IPS-18c (cell line): ENCODE measurements at regions not wholly inside any gene's neighbourhood (a gene's known extent, or its start where the extent isn't known, plus 50 kb on each side); places are given as distances from the start of the nearest gene placed in this dataset.

Source experiments
- H3K4me3 ChIP-seq: 2 replicates; pipeline ENCODE4 v1.7.0; 2013; ENCODE audit warnings: low read depth, mild to moderate bottlenecking, low read length, moderate library complexity; ENCODE audit not compliant: insufficient read depth
- H3K9me3 ChIP-seq: one replicate; pipeline ENCODE4 v1.6.1; 2013; ENCODE audit warnings: mild to moderate bottlenecking, low read length, moderate library complexity; ENCODE audit not compliant: control insufficient read depth, insufficient read depth

DNA sequence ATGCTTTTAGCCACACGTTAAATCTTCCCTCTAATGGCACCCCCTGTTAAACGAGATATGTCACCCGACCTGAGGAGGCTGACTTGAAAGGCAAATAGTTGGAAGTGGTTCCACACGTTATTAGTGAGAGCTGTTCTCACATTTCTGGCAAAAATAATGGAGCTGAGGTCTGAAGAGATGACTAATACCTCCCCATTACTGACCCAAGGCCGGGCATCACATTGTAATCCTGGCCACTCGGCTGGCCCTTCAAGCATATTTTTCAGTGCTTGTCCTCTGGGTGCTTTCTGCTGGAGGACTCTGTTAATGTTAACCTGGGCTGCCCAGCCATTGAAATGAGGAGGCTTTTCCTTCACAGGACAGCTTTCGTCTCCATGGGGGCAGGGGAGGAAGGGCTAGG lies 260.0 kb upstream of the CADM1 start:
- Histone ChIP-seq H3K4me3 (no peak overlapping the region), H3K9me3 (no peaks in the 10 kb centered on the region)

- Histone ChIP-seq H3K9me3 (no peaks in the 10 kb centered on the region), H3K4me3 (no peak overlapping the region)
Measured at GRCh38 chr11:115761817-115762216, 257.6 kb upstream of the CADM1 start.

GRCh38 chr11:115761348-115761747 lies 257.1 kb upstream of the CADM1 start:
- Histone ChIP-seq H3K9me3 (no peaks in the 10 kb centered on the region), H3K4me3 (no peak overlapping the region)

DNA sequence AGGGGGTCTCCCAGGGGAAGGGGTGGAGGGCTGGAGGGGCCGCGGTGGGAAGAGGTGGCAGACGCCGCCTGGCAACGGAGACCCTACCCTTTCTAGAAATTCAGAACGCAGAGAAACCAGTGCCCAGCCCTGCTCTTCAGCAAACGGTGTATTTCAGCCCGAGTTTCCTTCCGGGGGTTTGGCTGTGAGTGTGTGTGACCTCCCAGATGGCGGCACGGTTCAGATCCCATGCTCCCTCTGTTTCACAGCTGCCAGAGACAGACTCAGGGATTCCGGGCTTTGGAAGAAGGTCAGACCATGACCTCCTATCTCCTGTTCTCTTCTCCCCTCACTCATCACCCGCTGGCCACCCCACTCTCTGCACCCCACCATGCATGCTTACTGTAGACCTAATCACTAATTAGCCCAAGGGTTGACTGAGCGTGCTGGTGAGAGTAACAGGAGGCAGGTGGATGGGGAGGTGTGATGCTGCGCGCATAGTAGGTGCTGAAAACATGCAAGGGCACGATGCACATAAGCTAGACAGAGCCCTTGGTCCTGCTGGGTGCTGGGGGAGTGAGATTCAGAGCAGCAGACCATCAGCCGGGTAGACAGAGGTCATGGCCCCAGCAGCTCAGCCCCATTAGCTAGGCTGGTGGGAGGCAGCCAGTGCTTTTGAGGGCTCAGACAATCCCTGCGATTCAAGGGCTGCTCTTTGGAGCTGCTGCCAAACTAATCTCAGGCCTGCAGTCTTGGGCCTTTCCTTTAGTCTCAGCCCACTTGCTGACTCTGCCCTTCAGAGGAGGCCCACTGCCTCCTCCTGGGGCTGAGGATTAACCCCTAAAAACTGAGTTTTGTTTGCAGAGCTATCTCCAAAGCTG lies 256.5 kb upstream of the CADM1 start:
- peak overlapping the region; percentile 72 for H3K4me3 ChIP-seq

GRCh38 chr11:115759622-115760460 lies 255.6 kb upstream of the CADM1 start:
- H3K9me3 ChIP-seq = no peaks in the 10 kb centered on the region
- H3K4me3 ChIP-seq = peak overlapping the region; percentile 72

More for the DNA sequence above, 256.5 kb upstream of the CADM1 start:
- no peaks in the 10 kb centered on the region for H3K9me3 ChIP-seq

DNA sequence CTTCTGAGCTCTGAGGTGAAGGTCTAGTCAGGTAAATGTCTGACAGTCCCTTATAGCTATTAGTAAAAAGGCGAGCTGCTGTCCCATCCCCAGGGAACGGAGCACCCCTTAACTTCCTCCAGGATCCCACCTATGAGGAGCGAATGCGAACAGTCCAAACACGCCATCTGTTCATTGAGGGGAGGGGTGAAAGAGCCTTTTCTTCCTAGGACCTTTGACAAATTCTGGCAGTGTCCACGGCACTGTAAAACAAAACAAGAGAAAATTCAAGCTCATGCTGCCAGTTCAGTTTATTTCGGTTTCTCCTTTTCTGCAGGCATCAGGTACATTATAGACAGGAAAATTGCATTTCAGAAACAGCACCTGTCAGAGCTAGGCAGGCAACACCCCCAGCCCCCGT lies 253.8 kb upstream of the CADM1 start:
- H3K9me3 ChIP-seq = no peaks in the 10 kb centered on the region
- no peak overlapping the region; the same call in 1 of the 2 replicates for H3K4me3 ChIP-seq

DNA sequence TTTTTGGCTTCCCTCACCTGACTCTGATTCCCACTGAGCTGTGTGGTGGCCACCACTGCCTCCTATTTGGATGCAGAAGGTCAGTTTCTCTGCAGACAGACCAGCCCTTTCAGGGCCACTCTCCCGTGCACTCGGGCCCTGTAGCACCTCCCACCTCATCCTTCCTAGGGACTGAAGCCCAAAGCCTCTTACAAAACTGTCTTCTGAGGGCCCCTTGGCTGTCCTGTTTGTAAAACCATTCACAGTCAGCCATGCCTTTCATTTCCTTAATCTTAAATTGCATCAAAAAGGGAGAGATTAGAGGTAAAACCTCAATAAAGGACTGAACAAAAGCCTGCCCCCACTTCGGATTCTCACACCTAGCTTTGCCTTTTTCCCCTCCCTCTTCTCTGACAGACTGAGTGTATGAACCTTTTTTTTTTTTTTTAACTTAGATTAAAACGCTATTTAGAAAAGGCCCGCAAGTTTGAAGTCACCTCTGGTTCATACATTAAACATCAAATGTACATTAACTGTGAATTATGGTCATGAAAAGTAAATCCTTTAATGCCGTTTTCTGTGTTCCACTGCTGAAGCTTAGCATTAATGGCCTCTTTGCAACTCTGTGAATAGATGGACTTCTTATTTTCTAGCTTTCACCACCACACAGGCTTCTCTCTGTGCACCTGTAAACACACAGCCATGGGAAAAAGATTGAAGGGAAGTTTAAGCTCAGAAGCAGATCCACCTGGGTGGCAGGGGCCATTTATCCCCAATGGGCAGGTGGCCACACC lies 247.2 kb upstream of the CADM1 start:
- Histone ChIP-seq H3K9me3 (no peaks in the 10 kb centered on the region), H3K4me3 (no peak overlapping the region)

DNA sequence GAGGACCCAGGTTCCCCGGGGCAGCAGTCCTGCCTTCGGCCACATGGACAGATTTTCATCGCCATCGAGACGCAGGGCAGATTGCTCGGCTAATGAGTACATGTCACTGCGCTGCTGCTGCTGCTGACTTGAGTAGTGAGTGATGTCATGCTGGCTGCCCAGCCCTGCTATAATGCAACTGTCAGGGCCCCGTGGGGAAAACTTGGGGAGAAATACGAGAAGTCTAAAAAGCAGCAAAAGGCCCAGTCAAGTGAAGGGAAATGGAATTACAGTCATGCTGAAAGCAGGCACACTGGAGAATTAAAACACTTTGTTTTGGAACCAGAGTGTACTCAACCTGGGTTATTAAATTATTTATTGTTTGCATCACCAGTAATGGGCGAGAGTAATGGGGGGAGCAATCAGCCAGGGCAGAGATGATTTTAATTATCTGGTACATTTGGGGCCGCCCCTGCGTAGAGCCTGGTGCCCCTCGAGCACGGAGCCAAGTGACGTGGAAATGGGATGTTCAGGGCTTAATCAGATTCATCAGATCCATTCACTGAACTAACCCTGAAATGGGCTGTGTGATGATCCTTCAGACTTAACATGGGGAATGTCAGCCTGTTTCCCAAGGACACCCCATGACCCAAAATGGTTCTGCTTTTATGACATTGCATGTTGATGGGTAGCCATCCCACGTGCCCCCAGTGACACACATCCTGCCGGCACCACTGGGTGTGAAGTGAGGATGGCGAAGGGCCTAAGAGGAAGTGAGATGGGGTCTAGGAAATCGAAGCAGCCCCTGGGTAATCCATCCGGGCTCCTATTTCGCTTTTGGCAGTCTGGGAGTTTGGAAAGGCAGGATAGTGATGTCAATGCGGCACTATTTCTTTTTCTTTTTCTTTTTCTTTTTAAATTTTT lies 241.6 kb upstream of the CADM1 start:
- H3K4me3 ChIP-seq = no peak overlapping the region

DNA sequence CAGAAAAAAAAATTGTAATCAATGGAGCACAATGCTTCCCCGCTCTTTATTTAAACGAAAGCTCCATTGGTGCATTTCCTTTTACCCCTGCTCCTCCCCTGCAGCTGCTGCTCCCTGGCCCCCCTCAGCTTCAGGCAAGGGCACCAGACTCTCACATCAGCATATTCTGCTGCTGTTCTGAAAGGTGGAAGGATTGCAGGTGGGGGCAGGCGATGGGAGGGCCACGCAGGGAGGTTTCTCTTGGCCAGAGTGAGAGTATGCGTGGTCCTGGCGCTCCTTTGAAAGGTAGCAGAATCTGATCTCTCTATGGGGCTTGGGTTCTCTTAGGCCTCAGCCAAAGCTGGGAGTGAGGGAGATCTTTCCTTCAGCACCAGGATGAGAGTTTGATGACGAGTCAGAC lies 240.9 kb upstream of the CADM1 start:
- H3K4me3 ChIP-seq = no peak overlapping the region
- H3K9me3 ChIP-seq = no peaks in the 10 kb centered on the region

More for the DNA sequence above, 241.6 kb upstream of the CADM1 start:
- no peaks in the 10 kb centered on the region for H3K9me3 ChIP-seq

GRCh38 chr11:115743719-115744118 lies 239.5 kb upstream of the CADM1 start:
- Histone ChIP-seq H3K9me3 (no peaks in the 10 kb centered on the region), H3K4me3 (no peak overlapping the region)

- H3K9me3 ChIP-seq = no peaks in the 10 kb centered on the region
- H3K4me3 ChIP-seq = no peak overlapping the region
Measured at GRCh38 chr11:115741376-115742107, 237.3 kb upstream of the CADM1 start.

DNA sequence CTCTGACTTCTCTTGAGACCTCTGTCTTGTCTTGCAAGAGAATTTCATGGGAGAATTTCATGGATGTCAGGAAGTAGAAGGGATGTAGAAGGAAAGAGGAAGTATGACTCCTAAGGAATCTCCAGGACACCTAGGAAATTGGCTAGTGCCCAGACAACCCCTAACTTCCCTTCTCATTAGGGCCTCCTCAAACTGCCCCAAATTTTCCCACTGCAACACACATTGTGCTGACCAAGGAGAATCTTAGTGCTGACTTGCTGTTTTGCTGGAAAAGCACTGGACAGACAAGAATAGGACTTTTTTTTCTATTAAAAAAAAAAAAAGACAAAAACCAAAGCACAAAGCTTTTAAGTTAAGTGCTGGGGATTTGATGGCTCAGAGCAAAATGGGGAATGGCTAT lies 236.1 kb upstream of the CADM1 start:
- no peak overlapping the region for H3K4me3 ChIP-seq
- no peaks in the 10 kb centered on the region for H3K9me3 ChIP-seq

DNA sequence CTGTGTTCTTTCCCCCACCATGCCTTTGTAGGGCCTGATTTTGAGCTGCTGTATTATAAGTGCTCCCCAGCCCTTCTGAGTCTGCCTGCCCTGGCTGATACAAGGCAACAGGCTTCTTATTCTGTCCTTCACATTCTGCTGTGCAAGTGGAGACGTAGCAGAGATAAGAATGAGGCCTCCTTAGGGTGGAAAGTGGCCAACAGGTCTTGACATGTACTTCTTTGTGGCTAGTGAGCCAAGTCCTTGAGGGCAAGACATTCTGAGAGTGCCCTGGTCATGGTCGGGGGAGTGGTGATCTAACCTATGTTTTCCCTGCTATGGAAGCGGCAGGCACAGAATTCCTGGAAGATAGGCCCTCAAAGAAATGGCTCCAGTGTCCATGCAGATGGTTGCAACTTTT lies 235.7 kb upstream of the CADM1 start:
- no peak overlapping the region for H3K4me3 ChIP-seq
- no peaks in the 10 kb centered on the region for H3K9me3 ChIP-seq

DNA sequence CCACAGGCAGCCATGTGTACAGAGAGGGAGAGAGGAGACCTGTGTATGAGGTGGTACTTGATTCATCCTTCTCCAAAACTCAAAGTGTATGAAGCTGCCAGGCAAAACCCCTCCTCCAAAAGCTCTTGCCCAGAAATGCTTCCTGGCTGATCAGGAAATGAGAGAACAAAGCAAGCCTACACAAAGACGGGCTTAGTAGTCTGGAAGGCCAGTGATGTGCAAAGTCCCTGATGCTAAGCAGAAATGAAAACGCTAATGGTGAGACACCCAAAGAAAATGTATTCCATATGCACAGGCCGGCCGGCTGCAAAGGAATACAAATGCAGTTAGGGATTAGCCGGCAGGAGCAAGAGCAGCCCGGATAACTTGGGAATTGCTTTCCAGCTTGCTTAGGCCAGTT lies 234.9 kb upstream of the CADM1 start:
- H3K4me3 ChIP-seq = no peak overlapping the region
- H3K9me3 ChIP-seq = peaks cover under 1% of the 10 kb centered on the region

DNA sequence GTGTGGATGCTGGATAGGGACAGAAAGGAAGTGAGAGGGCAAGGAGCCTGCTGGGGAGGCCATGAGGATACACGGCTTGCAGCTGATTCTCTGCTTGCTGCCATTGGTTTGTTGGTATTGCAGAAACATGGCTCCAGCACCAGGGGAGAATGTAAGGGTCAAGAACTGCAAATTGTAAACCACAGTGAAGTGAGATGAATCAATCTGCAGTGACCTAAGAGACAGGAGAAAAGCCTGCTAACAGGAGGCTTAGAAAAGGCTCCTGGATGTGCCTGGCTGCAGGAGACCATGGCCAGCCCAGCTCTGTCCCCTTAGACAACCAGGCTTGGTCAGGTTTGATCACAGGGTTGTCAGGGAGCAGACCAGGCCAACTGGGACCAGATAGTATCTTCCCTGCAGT lies 233.7 kb upstream of the CADM1 start:
- Histone ChIP-seq H3K9me3 (peaks cover 2% of the 10 kb centered on the region), H3K4me3 (no peak overlapping the region)

DNA sequence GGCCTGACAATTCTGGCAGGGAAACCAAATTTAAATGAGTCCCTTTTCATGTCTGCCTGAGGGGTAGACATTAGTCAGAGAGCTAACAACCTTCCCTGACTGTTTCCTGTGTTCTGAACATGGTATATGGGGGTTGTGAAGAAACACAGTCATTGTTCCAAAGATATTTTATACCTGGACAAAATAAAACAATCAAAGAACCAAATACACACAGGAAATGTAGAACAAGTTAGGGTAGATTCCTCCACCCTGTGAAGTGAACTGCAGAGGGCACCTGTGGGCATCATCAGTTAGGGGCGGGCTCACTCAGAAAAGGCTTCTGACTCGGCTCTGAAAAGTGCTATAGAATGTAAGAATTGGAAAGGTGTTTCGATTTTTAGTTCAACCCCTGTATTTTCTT lies 231.9 kb upstream of the CADM1 start:
- Histone ChIP-seq H3K9me3 (peaks cover 2% of the 10 kb centered on the region), H3K4me3 (no peak overlapping the region)
